ENCODE measurements at regions not wholly inside any gene's neighbourhood (a gene's known extent, or its start where the extent isn't known, plus 50 kb on each side); places are given as distances from the start of the nearest gene placed in this dataset.

GRCh38 chr10:131726967-131727366 lies 173.8 kb upstream of the PPP2R2D start:
- H3K4me1 ChIP-seq (ENCODE audit: control insufficient read depth, low read depth, low read length), result peaks cover 3% of the 10 kb centered on the region
- no peak overlapping the region for H3K27ac ChIP-seq (ENCODE audit: low read length)
- H3K9ac ChIP-seq (ENCODE audit: low read length), result no peak overlapping the region
- no peak overlapping the region for H3K4me3 ChIP-seq (ENCODE audit: low read length)
- no peaks in the 10 kb centered on the region for H3K9me3 ChIP-seq (ENCODE audit: control insufficient read depth, low read depth, low read length)
- H3K27me3 ChIP-seq (ENCODE audit: control insufficient read depth, insufficient read depth, low read length), result peaks cover 19% of the 10 kb centered on the region
- H3K36me3 ChIP-seq (ENCODE audit: control insufficient read depth, low read depth, low read length), result no peaks in the 10 kb centered on the region

DNA sequence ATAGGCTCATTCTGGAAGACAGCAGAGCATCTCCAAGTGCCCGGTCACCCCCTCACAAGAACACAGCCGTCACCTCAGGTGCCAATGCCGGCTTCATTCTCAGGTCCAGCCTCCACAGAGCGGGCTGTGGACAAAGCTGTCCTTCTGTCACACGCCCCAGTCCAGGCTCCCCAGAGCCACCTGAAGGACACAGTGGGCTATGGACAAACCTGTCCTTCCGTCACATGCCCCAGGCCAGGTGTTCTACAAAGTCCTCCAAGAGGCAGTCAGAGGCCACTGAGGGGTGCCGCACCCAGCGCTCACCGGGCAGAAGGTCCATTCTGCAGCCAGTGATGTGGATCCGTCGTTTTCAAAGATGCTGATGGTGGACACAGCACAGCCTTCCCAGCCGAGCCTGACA lies 173.2 kb upstream of the PPP2R2D start:
- Histone ChIP-seq H3K9me3 (ENCODE audit: control insufficient read depth, low read depth, low read length) (no peaks in the 10 kb centered on the region), H3K27me3 (ENCODE audit: control insufficient read depth, insufficient read depth, low read length) (peaks cover 19% of the 10 kb centered on the region), H3K27ac (ENCODE audit: low read length) (no peak overlapping the region), H3K36me3 (ENCODE audit: control insufficient read depth, low read depth, low read length) (no peaks in the 10 kb centered on the region), H3K4me1 (ENCODE audit: control insufficient read depth, low read depth, low read length) (peaks cover 3% of the 10 kb centered on the region), H3K9ac (ENCODE audit: low read length) (no peak overlapping the region), H3K4me3 (ENCODE audit: low read length) (no peak overlapping the region)

GRCh38 chr10:131728286-131729228 lies 172.3 kb upstream of the PPP2R2D start:
- H3K4me1 ChIP-seq (ENCODE audit: control insufficient read depth, low read depth, low read length), result peaks cover 3% of the 10 kb centered on the region
- H3K36me3 ChIP-seq (ENCODE audit: control insufficient read depth, low read depth, low read length), result no peaks in the 10 kb centered on the region
- peaks cover 19% of the 10 kb centered on the region for H3K27me3 ChIP-seq (ENCODE audit: control insufficient read depth, insufficient read depth, low read length)
- no peak overlapping the region for H3K27ac ChIP-seq (ENCODE audit: low read length)
- no peak overlapping the region for H3K9ac ChIP-seq (ENCODE audit: low read length)
- no peaks in the 10 kb centered on the region for H3K9me3 ChIP-seq (ENCODE audit: control insufficient read depth, low read depth, low read length)
- no peak overlapping the region for H3K4me3 ChIP-seq (ENCODE audit: low read length)

- H3K27ac ChIP-seq (ENCODE audit: low read length), result no peak overlapping the region
- peaks cover 3% of the 10 kb centered on the region for H3K4me1 ChIP-seq (ENCODE audit: control insufficient read depth, low read depth, low read length)
- H3K9ac ChIP-seq (ENCODE audit: low read length), result no peak overlapping the region
- no peaks in the 10 kb centered on the region for H3K9me3 ChIP-seq (ENCODE audit: control insufficient read depth, low read depth, low read length)
- H3K27me3 ChIP-seq (ENCODE audit: control insufficient read depth, insufficient read depth, low read length), result peaks cover 19% of the 10 kb centered on the region
- H3K36me3 ChIP-seq (ENCODE audit: control insufficient read depth, low read depth, low read length), result no peaks in the 10 kb centered on the region
- no peak overlapping the region for H3K4me3 ChIP-seq (ENCODE audit: low read length)
Measured at GRCh38 chr10:131729361-131729760, 171.4 kb upstream of the PPP2R2D start.

DNA sequence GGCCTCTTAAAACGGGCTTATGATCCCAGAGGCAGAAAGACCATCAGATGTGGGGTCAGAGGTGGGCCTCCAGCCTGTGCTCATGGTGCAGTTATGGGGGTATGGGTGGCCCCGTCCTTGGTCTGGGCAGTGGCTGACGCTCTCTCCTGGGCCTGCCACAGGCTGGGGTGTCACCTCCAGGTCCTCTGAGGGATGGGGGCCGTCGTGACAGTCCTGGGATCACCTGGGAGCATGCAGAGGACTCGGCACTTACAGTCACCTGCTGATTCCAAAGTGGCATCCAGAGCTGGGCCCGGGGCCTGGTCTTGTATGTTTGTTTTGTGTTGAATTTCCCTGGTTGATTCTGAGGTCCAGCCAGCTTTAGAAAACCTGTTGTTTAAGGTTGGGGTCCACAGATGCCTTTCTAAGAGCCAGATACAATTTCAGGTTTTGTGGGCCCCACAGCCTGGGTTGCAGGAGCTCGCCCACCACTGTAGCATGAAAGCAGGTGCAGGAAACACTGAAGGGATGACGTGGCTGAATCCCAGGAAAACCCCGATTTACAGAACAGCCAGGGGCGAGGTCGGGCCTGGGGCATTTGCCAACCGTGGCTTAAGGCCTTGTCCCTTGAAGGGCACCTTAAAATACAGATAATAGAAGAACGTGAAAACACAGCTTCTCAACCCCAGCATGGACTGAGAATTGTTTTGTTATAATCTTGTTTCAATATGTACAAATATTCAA lies 170.7 kb upstream of the PPP2R2D start:
- Histone ChIP-seq H3K27me3 (ENCODE audit: control insufficient read depth, insufficient read depth, low read length) (peaks cover 19% of the 10 kb centered on the region), H3K4me1 (ENCODE audit: control insufficient read depth, low read depth, low read length) (peaks cover 3% of the 10 kb centered on the region)

GRCh38 chr10:131730771-131731497 lies 169.9 kb upstream of the PPP2R2D start:
- Histone ChIP-seq H3K36me3 (ENCODE audit: control insufficient read depth, low read depth, low read length) (no peaks in the 10 kb centered on the region), H3K27ac (ENCODE audit: low read length) (no peak overlapping the region), H3K9ac (ENCODE audit: low read length) (no peak overlapping the region), H3K4me3 (ENCODE audit: low read length) (no peak overlapping the region), H3K4me1 (ENCODE audit: control insufficient read depth, low read depth, low read length) (no peaks in the 10 kb centered on the region), H3K9me3 (ENCODE audit: control insufficient read depth, low read depth, low read length) (no peaks in the 10 kb centered on the region), H3K27me3 (ENCODE audit: control insufficient read depth, insufficient read depth, low read length) (peaks cover 19% of the 10 kb centered on the region)

More for the DNA sequence above, 170.7 kb upstream of the PPP2R2D start:
- Histone ChIP-seq H3K4me3 (ENCODE audit: low read length) (no peak overlapping the region), H3K27ac (ENCODE audit: low read length) (no peak overlapping the region), H3K9me3 (ENCODE audit: control insufficient read depth, low read depth, low read length) (no peaks in the 10 kb centered on the region), H3K9ac (ENCODE audit: low read length) (no peak overlapping the region), H3K36me3 (ENCODE audit: control insufficient read depth, low read depth, low read length) (no peaks in the 10 kb centered on the region)

DNA sequence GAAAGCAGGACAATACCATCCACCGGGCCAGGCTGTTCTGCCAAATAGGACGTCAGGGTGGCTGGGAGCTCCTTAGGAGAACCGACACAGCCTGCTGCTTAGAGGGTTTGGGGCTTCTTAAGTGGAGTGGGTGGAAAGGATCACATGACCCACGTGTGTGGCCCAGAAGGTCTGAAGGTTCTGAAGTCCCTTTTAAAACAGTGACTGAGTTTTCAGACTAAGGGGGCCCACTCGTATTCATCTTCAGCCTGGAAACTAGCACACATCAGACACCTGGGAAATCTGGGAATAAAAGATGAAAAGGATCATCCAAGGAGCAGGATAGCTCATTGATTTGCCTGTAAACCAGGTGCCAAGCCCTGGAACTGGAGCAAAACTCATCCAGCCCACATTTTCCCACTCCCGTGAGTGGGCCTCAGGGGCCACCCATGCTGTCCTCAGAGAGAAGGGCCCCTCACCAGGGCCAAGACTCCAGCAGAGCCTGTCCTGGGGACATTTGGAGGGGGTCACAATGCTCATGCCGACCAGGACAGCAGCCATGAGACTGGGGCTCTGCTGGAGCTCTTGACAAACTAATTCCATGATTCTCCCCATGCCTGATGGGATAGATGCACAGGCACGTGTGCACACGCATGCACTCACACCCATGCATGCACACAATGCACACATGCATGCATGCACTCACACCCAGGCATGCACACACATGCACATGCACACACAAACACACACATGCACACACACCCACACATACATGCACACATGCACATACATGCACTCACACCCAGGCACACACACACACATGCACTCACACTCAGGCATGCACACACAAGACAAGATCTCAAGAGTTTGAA lies 168.8 kb upstream of the PPP2R2D start:
- H3K9ac ChIP-seq (ENCODE audit: low read length), result no peak overlapping the region
- peaks cover 13% of the 10 kb centered on the region for H3K27me3 ChIP-seq (ENCODE audit: control insufficient read depth, insufficient read depth, low read length)
- no peaks in the 10 kb centered on the region for H3K4me1 ChIP-seq (ENCODE audit: control insufficient read depth, low read depth, low read length)
- H3K27ac ChIP-seq (ENCODE audit: low read length), result no peak overlapping the region
- H3K36me3 ChIP-seq (ENCODE audit: control insufficient read depth, low read depth, low read length), result no peaks in the 10 kb centered on the region
- no peak overlapping the region for H3K4me3 ChIP-seq (ENCODE audit: low read length)
- no peaks in the 10 kb centered on the region for H3K9me3 ChIP-seq (ENCODE audit: control insufficient read depth, low read depth, low read length)

DNA sequence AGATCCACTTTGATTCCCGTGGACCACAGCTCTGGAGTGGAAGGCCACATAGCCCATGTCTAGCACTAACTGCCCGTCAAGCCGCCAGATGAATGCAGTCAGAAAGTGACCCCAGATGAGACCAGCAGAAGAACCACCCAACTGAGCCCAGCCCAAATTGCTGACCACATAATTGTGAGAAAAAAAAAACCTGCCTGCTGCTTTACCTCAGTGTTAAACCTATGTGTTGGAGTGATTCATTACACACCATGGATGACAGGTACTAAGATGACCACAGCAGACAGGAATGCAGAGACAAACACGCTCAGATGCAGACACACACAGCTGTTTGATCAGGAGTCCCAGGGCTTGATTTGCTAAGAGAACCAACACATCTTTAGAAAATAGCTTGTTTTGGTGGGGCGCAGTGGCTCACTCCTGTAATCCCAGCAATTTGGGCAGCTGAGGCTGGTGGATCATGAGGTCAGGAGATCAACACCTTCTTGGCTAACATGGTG lies 168.1 kb upstream of the PPP2R2D start:
- no peaks in the 10 kb centered on the region for H3K4me1 ChIP-seq (ENCODE audit: control insufficient read depth, low read depth, low read length)
- peaks cover 6% of the 10 kb centered on the region for H3K27me3 ChIP-seq (ENCODE audit: control insufficient read depth, insufficient read depth, low read length)
- H3K4me3 ChIP-seq (ENCODE audit: low read length), result no peak overlapping the region
- H3K9ac ChIP-seq (ENCODE audit: low read length), result no peak overlapping the region
- H3K27ac ChIP-seq (ENCODE audit: low read length), result no peak overlapping the region
- H3K36me3 ChIP-seq (ENCODE audit: control insufficient read depth, low read depth, low read length), result no peaks in the 10 kb centered on the region
- H3K9me3 ChIP-seq (ENCODE audit: control insufficient read depth, low read depth, low read length), result no peaks in the 10 kb centered on the region

DNA sequence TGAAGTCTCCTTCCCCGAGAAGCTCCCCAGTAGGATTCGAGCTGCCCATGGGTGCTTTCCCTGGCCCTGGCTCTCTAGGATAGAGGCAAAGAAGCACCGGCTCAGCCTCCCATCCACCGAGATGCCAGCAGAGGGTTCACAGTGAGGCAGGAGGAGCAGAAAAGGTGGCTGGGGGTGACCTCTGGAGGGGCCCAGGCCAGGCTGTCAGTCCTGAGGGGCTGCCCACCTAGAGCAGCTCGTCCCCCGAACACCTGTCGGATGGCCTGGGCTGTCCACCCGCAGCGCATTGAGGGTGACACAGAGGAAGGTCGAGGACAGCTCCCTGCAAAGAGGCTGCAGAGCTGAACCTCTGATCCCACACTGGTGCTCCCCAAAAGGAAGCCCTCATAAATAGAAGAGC lies 167.2 kb upstream of the PPP2R2D start:
- Histone ChIP-seq H3K9me3 (ENCODE audit: control insufficient read depth, low read depth, low read length) (no peaks in the 10 kb centered on the region), H3K9ac (ENCODE audit: low read length) (no peak overlapping the region), H3K27ac (ENCODE audit: low read length) (no peak overlapping the region), H3K4me1 (ENCODE audit: control insufficient read depth, low read depth, low read length) (no peaks in the 10 kb centered on the region), H3K27me3 (ENCODE audit: control insufficient read depth, insufficient read depth, low read length) (no peaks in the 10 kb centered on the region), H3K36me3 (ENCODE audit: control insufficient read depth, low read depth, low read length) (no peaks in the 10 kb centered on the region), H3K4me3 (ENCODE audit: low read length) (no peak overlapping the region)

DNA sequence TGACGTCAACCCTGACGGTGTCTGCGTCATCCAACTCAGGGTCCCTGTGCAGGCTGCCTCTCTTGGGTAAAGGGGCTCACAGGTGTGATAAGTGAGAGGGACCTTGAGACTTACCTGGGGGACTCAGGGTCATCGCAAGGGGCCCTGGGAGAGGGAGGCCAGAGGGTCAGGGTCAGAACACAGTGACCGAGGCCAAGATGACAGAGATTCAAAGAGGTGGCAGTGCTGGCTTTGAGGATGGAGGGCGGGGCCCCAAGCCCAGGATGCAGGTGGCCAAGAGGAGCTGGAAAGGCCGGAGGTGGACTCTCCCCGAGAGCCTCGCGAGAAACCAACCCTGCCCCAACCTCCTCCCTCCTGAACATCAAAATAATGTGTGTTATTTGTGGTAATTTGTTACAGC lies 165.2 kb upstream of the PPP2R2D start:
- Histone ChIP-seq H3K9ac (ENCODE audit: low read length) (no peak overlapping the region), H3K36me3 (ENCODE audit: control insufficient read depth, low read depth, low read length) (no peaks in the 10 kb centered on the region), H3K4me1 (ENCODE audit: control insufficient read depth, low read depth, low read length) (no peaks in the 10 kb centered on the region), H3K9me3 (ENCODE audit: control insufficient read depth, low read depth, low read length) (no peaks in the 10 kb centered on the region), H3K27ac (ENCODE audit: low read length) (no peak overlapping the region), H3K27me3 (ENCODE audit: control insufficient read depth, insufficient read depth, low read length) (no peaks in the 10 kb centered on the region), H3K4me3 (ENCODE audit: low read length) (no peak overlapping the region)

Measured in iPS-18a (cell line).